ENCODE measurements at regions not wholly inside any gene's neighbourhood (a gene's known extent, or its start where the extent isn't known, plus 50 kb on each side); places are given as distances from the start of the nearest gene placed in this dataset.

GRCh38 chr12:125512541-125513298 lies 447.5 kb downstream of the AACS start:
- Histone ChIP-seq H3K4me3 (replicated peaks in 1 of 3; ENCODE audit: insufficient read depth in 1 of 3, low read depth in 1 of 3, low read length in 3 of 3) (no peak overlapping the region), H2AFZ (ENCODE audit: low read depth, low read length) (no peak overlapping the region), H4K20me1 (replicated peaks; ENCODE audit: control insufficient read depth, extremely low read depth, insufficient read depth, low read length) (no peaks in the 10 kb centered on the region), H3K4me2 (ENCODE audit: insufficient read depth, low read length) (no peak overlapping the region), H3K9me1 (replicated peaks; ENCODE audit: control insufficient read depth, extremely low read depth, insufficient read depth, low read length) (no peaks in the 10 kb centered on the region), H3K9me3 (replicated peaks; ENCODE audit: control insufficient read depth, insufficient read depth, low read length) (peaks cover 8% of the 10 kb centered on the region), H3K36me3 (ENCODE audit: control insufficient read depth in 2 of 2, extremely low read depth in 1 of 2, insufficient read depth in 2 of 2, low read length in 2 of 2) (no peaks in the 10 kb centered on the region), H3K9ac (replicated peaks; ENCODE audit: extremely low read depth, insufficient read depth, low read length) (no peak overlapping the region), H3K27ac (ENCODE audit: insufficient read depth, low read depth, low read length) (no peak overlapping the region), H3K4me1 (ENCODE audit: control insufficient read depth, extremely low read depth, insufficient read depth, low read length) (no peaks in the 10 kb centered on the region), H3K27me3 (ENCODE audit: control insufficient read depth in 2 of 2, insufficient read depth in 2 of 2, low read length in 2 of 2) (no peaks in the 10 kb centered on the region), H3K79me2 (ENCODE audit: control insufficient read depth, insufficient read depth, low read length) (no peaks in the 10 kb centered on the region)
- DNase-seq (ENCODE audit: low read depth, low spot score), result no peak
- intact Hi-C loops (cut with micrococcal nuclease) (no loop called here), dilution Hi-C loops (cut with MboI; ENCODE audit: extremely low pct_ligation_motif_present, low sequenced_read_pairs) (no loop called here)
- POLR2A ChIA-PET, result no interaction called here
- FAIRE-seq, result no peak
- TF ChIP-seq CTCF (IDR thresholded peaks at IDR 0.05; ENCODE audit: extremely low read depth in 1 of 2, insufficient read depth in 1 of 2, low read depth in 1 of 2, low read length in 2 of 2), result no peak
- no peak for TF ChIP-seq FOS (IDR thresholded peaks at IDR 0.05; ENCODE audit: borderline replicate concordance, insufficient read depth, low read length)
- TF ChIP-seq MYC (IDR thresholded peaks at IDR 0.05; ENCODE audit: low read depth, low read length), result no peak
- TF ChIP-seq JUN (IDR thresholded peaks at IDR 0.05; ENCODE audit: borderline replicate concordance, insufficient read depth, insufficient read length, low read depth), result no peak
- no peak for TF ChIP-seq MAX (IDR thresholded peaks at IDR 0.05; ENCODE audit: insufficient read depth, insufficient read length)
- no peak for TF ChIP-seq POLR2AphosphoS5 (IDR thresholded peaks at IDR 0.05; ENCODE audit: insufficient read depth, low read depth, low read length)
- no peak for TF ChIP-seq GATA2 (IDR thresholded peaks at IDR 0.05; ENCODE audit: insufficient read depth, insufficient read length, low read depth, low read length)
- no peak for TF ChIP-seq POLR2A (IDR thresholded peaks at IDR 0.05; ENCODE audit: low read depth, low read length)
- TF ChIP-seq EZH2 (IDR thresholded peaks at IDR 0.05; ENCODE audit: borderline replicate concordance, low read depth, low read length, severe bottlenecking), result no peak
- no TSS peak for BruUV-seq (replicated peaks)
- CTCF ChIA-PET, result no interaction called here

All from endothelial cell of umbilical vein (primary cell).